HG03432 (cell line): ENCODE measurements at regions not wholly inside any gene's neighbourhood (a gene's known extent, or its start where the extent isn't known, plus 50 kb on each side); places are given as distances from the start of the nearest gene placed in this dataset.
"Not testable (repeated sequence)": the region's sequence is repeated elsewhere in the genome, so short reads cannot be mapped to it uniquely, and the experiment has no call there.

Experiments used
- ATAC-seq: cut with Tn5 transposase; IDR thresholded peaks from one replicate; pipeline ENCODE4 v1.9.1; 2021; ENCODE audit warnings: mild to moderate bottlenecking, moderate library complexity; ENCODE audit not compliant: unreplicated experiment

DNA sequence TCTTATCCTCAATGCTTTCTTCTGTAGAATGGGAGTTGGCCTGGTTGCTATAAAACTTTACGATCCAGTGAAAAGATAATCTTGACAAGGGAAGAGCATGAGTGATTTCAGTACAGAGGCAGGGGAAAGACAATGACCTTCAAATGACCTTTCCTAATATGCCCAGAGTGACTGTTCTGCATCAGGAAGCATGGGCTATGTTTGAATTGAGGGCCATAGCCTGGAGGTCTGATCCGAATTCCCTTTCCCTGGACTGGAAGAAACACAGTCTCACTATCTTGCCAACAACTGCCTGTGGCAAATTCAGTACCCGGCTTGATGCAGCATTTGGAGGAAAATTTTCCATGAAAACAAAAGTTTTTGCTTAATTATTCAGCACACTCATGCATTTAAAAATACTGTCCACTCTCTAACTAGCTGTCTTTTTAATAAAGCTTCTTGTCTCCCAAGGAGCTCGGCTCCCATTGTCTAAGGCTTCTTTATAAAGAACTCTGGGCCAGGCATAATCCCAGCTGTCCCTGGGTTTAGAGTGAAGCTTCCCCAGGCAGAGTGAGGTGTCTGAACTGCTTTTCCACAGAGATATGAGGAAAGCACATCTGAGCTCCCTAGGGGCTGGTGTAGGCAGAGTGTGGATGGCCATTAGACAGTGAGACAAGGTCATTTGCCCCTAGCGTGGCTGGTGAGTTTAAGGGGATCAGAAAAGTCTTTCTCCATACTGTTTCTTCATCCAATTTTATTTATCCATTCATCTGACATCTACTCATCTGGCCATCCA lies 132.7 kb upstream of the CADM1 start:
- ATAC-seq = no peak

DNA sequence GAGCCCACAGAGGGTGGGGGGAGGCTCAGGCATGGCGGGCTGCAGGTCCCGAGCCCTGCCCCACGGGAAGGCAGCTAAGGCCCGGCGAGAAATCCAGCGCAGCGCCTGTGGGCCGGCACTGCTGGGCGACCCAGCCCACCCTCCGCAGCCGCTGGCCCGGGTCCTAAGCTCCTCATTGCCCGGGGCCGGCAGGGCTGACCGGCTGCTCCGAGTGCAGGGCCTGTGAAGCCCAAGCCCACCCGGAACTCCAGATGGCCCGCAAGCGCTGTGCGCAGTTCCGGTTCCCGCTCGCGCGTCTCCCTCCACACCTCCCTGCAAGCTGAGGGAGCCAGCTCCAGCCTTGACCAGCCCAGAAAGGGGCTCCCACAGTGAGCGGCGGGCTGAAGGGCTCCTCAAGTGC lies 129.8 kb upstream of the CADM1 start:
- not testable (repeated sequence) for ATAC-seq

GRCh38 chr11:115632061-115632460 lies 127.8 kb upstream of the CADM1 start:
- no peak for ATAC-seq

- no peak for ATAC-seq
Observed at GRCh38 chr11:115631609-115632008, 127.4 kb upstream of the CADM1 start.

DNA sequence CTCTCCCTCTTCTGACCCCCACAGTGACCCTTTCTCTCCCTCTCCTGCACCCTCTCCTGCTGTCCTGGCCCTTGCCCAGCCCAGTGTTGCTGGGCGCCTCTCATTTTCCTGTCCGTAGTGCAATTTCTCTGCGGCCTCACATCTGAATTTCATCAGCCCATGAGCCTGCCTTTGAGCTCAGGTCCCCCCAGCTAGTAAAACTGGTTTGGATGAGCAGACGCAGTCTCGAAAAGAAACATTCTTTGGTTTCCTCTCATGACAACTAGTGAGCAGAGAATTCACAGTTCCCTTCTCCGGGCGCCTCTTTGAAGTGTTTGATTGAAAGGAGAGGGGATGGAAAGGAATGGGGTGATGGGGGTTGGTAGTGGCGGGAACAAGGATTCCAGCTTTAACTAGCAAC lies 126.0 kb upstream of the CADM1 start:
- no peak for ATAC-seq

- no peak for ATAC-seq
Observed at GRCh38 chr11:115629456-115630015, 125.3 kb upstream of the CADM1 start.

- no peak for ATAC-seq
Observed at GRCh38 chr11:115627666-115628460, 123.6 kb upstream of the CADM1 start.

GRCh38 chr11:115627071-115627470 lies 122.9 kb upstream of the CADM1 start:
- ATAC-seq = no peak

- no peak for ATAC-seq
Observed at GRCh38 chr11:115626414-115626813, 122.2 kb upstream of the CADM1 start.

- no peak for ATAC-seq
Observed at GRCh38 chr11:115625502-115625901, 121.3 kb upstream of the CADM1 start.

GRCh38 chr11:115624065-115624464 lies 119.8 kb upstream of the CADM1 start:
- no peak for ATAC-seq

GRCh38 chr11:115623021-115623451 lies 118.8 kb upstream of the CADM1 start:
- ATAC-seq = no peak

GRCh38 chr11:115618428-115618827 lies 114.2 kb upstream of the CADM1 start:
- no peak for ATAC-seq

- ATAC-seq = no peak
Observed at GRCh38 chr11:115617767-115618166, 113.6 kb upstream of the CADM1 start.

- ATAC-seq = no peak
Observed at GRCh38 chr11:115616971-115617370, 112.8 kb upstream of the CADM1 start.

GRCh38 chr11:115613986-115614632 lies 109.9 kb upstream of the CADM1 start:
- ATAC-seq = no peak

- no peak for ATAC-seq
Observed at GRCh38 chr11:115613004-115613403, 108.8 kb upstream of the CADM1 start.

DNA sequence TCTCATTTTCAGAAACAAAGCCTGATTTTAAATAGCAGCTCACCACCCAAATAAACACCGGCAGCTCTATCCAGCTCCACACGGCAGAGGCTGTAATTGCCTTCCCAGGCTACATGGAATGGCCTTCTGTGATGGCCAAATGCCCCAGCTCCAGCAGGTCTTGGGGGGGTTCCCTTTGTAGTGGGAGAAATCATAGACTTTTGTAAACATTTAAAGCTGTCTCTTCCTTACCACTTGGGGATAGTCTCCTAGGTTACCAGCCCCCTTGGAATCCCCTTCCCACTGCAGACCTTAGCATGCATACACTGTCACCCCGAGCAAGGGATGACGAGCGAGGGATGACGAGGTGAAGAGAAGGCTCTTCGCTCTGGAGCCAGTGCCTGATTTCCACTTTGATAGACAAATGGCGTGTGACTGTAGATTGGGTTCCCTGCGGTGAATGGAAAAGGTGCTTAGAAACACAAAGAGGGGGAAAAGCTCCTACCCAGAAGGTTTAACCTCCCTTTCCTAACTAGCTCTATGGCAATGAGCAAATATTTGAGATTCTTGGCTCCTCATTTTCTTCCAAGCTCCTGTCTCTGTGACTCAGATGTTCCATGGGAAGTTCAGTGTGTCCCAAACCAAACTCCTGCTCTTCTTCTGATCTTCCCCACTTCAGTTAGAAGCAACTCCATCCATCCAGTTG lies 108.0 kb upstream of the CADM1 start:
- no peak for ATAC-seq

DNA sequence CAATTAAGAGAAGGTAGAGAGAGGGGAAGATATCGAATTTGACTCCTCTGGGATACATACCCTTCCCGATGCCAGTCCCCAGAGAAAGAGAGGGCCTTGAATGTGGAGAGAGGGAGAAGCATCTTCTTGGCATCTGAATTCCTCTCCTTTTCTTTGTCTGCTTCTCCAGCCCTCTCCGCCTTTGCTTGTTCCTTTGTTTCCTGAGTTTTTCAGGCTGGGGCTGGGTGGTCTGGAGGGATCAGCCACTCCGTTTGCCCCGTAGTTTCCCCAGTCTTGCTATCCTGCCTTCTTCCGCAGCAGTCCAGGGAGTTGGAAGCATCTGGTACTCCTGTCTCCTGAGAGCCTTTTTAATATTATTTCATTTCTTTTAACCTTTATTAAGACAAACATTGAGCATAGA lies 107.1 kb upstream of the CADM1 start:
- ATAC-seq = no peak

DNA sequence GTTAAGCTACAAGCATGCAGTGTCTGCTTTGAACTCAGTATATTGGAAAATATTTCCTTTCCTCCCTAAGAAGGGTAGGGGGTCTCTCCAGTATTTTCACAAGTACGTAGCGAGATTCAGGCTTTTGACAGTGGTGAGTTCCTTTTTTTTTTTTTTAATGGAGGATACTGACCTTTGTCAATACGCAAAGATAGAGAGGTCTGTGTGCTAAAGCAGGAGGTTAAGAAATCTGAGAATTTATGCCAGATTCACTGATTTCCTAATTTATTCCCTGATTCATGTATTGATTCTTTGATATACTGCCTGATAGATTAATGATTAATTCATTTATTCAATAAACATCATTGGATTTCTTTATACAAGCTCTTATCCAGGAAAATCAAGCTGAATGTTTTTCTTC lies 106.7 kb upstream of the CADM1 start:
- no peak for ATAC-seq

- ATAC-seq = not testable (repeated sequence)
Observed at GRCh38 chr11:115610234-115610633, 106.0 kb upstream of the CADM1 start.
